Esophagus muscularis mucosa (tissue), 3 donors: ENCODE measurements at regions not wholly inside any gene's neighbourhood (a gene's known extent, or its start where the extent isn't known, plus 50 kb on each side); places are given as distances from the start of the nearest gene placed in this dataset.
"Not testable (repeated sequence)": the region's sequence is repeated elsewhere in the genome, so short reads cannot be mapped to it uniquely, and the experiment has no call there.

Experiments
- CTCF ChIP-seq, 3 experiments: fragments of 200-600 bp in 2 of 3; fragments of 450-650 bp in 1 of 3; sonication (generic) in 2 of 3; IDR thresholded peaks; one replicate each; pipeline ENCODE4 v1.5.1; 2017 to 2019; ENCODE audit warnings: antibody characterized with exemption in 3 of 3, mild to moderate bottlenecking in 2 of 3, moderate library complexity in 1 of 3
- POLR2A ChIP-seq: fragments of 450-650 bp; IDR thresholded peaks from one replicate; pipeline ENCODE4 v1.6.1; 2017; ENCODE audit warnings: antibody characterized with exemption, moderate library complexity, mild to moderate bottlenecking, low read depth
- POLR2AphosphoS5 ChIP-seq, 2 donors: sonication (generic); formaldehyde crosslinking; IDR thresholded peaks; one replicate each; pipeline ENCODE4 v1.6.1; 2017; ENCODE audit warnings: antibody characterized with exemption in 2 of 2

DNA sequence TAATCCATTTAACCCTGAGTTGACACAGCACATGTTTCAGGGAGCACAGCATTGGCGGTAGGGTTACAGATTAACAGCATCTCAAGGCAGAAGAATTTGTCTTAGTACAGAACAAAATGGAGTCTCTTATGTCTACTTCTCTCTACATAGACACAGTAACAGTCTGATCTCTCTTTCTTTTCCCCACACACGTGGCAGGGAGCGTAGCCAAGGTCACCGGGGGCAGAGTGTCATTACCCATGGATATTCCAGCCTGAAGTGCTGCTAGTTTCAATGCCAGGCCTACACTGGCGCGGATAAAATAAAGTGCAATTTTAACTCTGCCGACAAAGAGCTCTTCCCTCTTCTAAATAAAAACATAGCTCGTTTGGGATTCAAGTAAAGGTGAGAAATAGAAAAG lies 366.3 kb upstream of the SGCG start:
- not testable (repeated sequence) for TF ChIP-seq CTCF (IDR thresholded peaks at IDR 0.05); POLR2AphosphoS5 (IDR thresholded peaks at IDR 0.05); POLR2A
